B cell (primary cell): ENCODE measurements at regions not wholly inside any gene's neighbourhood (a gene's known extent, or its start where the extent isn't known, plus 50 kb on each side); places are given as distances from the start of the nearest gene placed in this dataset.

Source experiments
- ATAC-seq: fragments of 200-7000 bp; cut with Tn5 transposase; one replicate; pipeline ENCODE4 v1.10.0; 2021; ENCODE audit warnings: low read depth, mild to moderate bottlenecking, moderate number of reproducible peaks, moderate library complexity
- CTCF ChIA-PET: fragments of 350-600 bp; sonication (Branson Sonifier 250); formaldehyde crosslinking; loops from one replicate; lab custom pipeline; 2021; ENCODE audit warnings: antibody characterized with exemption, inconsistent platforms; lab: Charles Lee
- POLR2A ChIA-PET: fragments of 350-600 bp; sonication (Branson Sonifier 250); formaldehyde crosslinking; loops from one replicate; lab custom pipeline; 2021; ENCODE audit warnings: antibody characterized with exemption; lab: Charles Lee
- DNase-seq: peaks from one replicate; pipeline ENCODE4 v3.0.0; 2013
- H2AFZ ChIP-seq: 2 replicates; pipeline ENCODE4 v1.6.1; 2012; ENCODE audit warnings: mild to moderate bottlenecking, low read depth, low read length; ENCODE audit not compliant: insufficient read depth, poor library complexity, severe bottlenecking
- H3K27ac ChIP-seq, 2 donors: 1 replicate in 1 of 2; 2 replicates in 1 of 2; pipeline ENCODE4 v1.5.1; 2012 to 2013; ENCODE audit warnings: low read length in 2 of 2, mild to moderate bottlenecking in 2 of 2, moderate library complexity in 1 of 2
- H3K27me3 ChIP-seq, 4 experiments: fragments of 200-600 bp in 1 of 4; sonication (generic) in 1 of 4; replicated peaks in 1 of 4; 1 replicate in 2 of 4; 2 replicates in 2 of 4; pipeline versions ENCODE4 v1.6.1 to v1.7.0; 2013 to 2016; ENCODE audit warnings: low read length in 3 of 4, mild to moderate bottlenecking in 2 of 4, mixed read lengths in 1 of 4, moderate library complexity in 1 of 4; ENCODE audit not compliant: insufficient read depth in 4 of 4, control insufficient read depth in 3 of 4; ENCODE audit errors: control extremely low read depth in 1 of 4
- H3K36me3 ChIP-seq, 2 experiments: replicated peaks in 1 of 2; 1 replicate in 1 of 2; 2 replicates in 1 of 2; pipeline versions ENCODE4 v1.6.1 to v1.7.1; 2013; ENCODE audit warnings: low read length in 1 of 2; ENCODE audit not compliant: insufficient read depth in 2 of 2, control insufficient read depth in 1 of 2; ENCODE audit errors: control extremely low read depth in 1 of 2, extremely low read depth in 1 of 2
- H3K4me1 ChIP-seq, 2 donors: fragments of 200-600 bp in 1 of 2; sonication (generic) in 1 of 2; 1 replicate in 1 of 2; 2 replicates in 1 of 2; pipeline versions ENCODE4 v1.5.1 to v1.6.1; 2013 to 2017; ENCODE audit warnings: low read length in 2 of 2; ENCODE audit not compliant: control insufficient read depth in 2 of 2, insufficient read depth in 2 of 2
- H3K4me2 ChIP-seq: replicated peaks from 2 replicates; pipeline ENCODE3; 2012; ENCODE audit warnings: mild to moderate bottlenecking, low read depth, low read length; ENCODE audit not compliant: poor library complexity, severe bottlenecking
- H3K4me3 ChIP-seq, 5 experiments: fragments of 200-600 bp in 1 of 5; sonication (generic) in 1 of 5; 1 replicate in 3 of 5; 2 replicates in 2 of 5; pipeline versions ENCODE4 v1.5.1 to v1.7.0; 2011 to 2016; ENCODE audit warnings: low read length in 4 of 5, mild to moderate bottlenecking in 4 of 5, low read depth in 2 of 5, control low read depth in 1 of 5, moderate library complexity in 1 of 5; ENCODE audit not compliant: insufficient read depth in 1 of 5; ENCODE audit errors: control extremely low read depth in 1 of 5, extremely low read depth in 1 of 5
- H3K79me2 ChIP-seq: fragments of 200-600 bp; sonication (generic); one replicate; pipeline ENCODE4 v1.6.0; 2016; ENCODE audit warnings: low read length; ENCODE audit not compliant: control insufficient read depth, insufficient read depth
- H3K9ac ChIP-seq: fragments of 200-600 bp; sonication (generic); 2 replicates; pipeline ENCODE4 v1.6.1; 2017; ENCODE audit warnings: mild to moderate bottlenecking, low read length, moderate library complexity
- H3K9me3 ChIP-seq, 3 donors: one replicate each; pipeline versions ENCODE4 v1.6.1 to v1.7.1; 2013; ENCODE audit warnings: low read length in 2 of 3; ENCODE audit not compliant: control insufficient read depth in 2 of 3, insufficient read depth in 1 of 3; ENCODE audit errors: control extremely low read depth in 1 of 3
- H4K20me1 ChIP-seq: 2 replicates; pipeline ENCODE4 v1.6.0; 2012; ENCODE audit warnings: mild to moderate bottlenecking, low read length; ENCODE audit not compliant: insufficient read depth, control insufficient read depth, poor library complexity, severe bottlenecking
- H3K27ac Mint-ChIP-seq: one replicate; pipeline ENCODE4 v1.8.0; 2021; ENCODE audit warnings: mixed read lengths
- H3K27me3 Mint-ChIP-seq: one replicate; pipeline ENCODE4 v1.8.0; 2021; ENCODE audit warnings: mixed read lengths
- H3K4me1 Mint-ChIP-seq: one replicate; pipeline ENCODE4 v1.8.0; 2021; ENCODE audit warnings: mixed read lengths
- H3K4me3 Mint-ChIP-seq: one replicate; pipeline ENCODE4 v1.8.0; 2021; ENCODE audit warnings: mixed read lengths
- H3K9me3 Mint-ChIP-seq: one replicate; pipeline ENCODE4 v1.8.0; 2022; ENCODE audit warnings: mixed read lengths; ENCODE audit not compliant: insufficient read depth
- CTCF ChIP-seq: fragments of 200-600 bp; IDR thresholded peaks from one replicate; pipeline ENCODE4 v1.8.0; 2022; ENCODE audit warnings: antibody characterized with exemption, mild to moderate bottlenecking
- EZH2 ChIP-seq: IDR thresholded peaks from 2 replicates; pipeline ENCODE4 v1.6.1; 2012; ENCODE audit warnings: borderline replicate concordance, low read depth, mild to moderate bottlenecking, moderate library complexity, low read length; ENCODE audit not compliant: insufficient read depth, poor library complexity, severe bottlenecking
- WGBS: methylation state at CpG from one replicate; pipeline ENCODE4 v1.1.5; 2013; ENCODE audit warnings: missing lambda C conversion rate; ENCODE audit not compliant: insufficient coverage; 5-methylcytosine and 5-hydroxymethylcytosine counted together
- intact Hi-C: fragments of 100-400 bp; cut with micrococcal nuclease; formaldehyde crosslinking; loops from one replicate; pipeline ENCODE4 v1.10.0; 2022

DNA sequence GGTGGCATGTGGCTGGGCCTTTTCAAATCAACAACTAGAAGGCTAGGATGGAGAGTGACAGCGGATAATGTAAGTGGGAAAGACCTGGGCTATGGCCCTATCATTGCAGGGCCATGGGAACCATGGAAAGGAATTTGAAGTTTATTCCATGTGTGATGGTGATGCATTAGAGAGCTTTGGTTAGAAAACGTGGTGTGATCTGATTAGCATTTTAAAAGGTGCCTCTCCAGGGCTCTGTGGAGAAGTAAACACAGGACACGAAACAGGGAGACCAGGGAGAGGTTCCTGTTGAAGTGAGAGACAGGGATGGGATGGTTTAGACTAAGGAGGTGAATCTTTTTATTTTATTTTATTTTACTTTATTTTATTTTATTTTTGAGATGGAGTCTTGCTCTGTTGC, 749.5 kb downstream of the GATA3 start:
- Histone ChIP-seq H3K79me2 (no peaks in the 10 kb centered on the region), H3K27me3 (peaks cover 0 to 4% (median 0%) of the 10 kb centered on the region in 4 experiments), H3K27ac (no peak overlapping the region), H3K9ac (no peak overlapping the region), H2AFZ (no peak overlapping the region), H4K20me1 (no peaks in the 10 kb centered on the region), H3K4me3 (no peak overlapping the region), H3K4me2 (no peak overlapping the region), H3K36me3 (no peaks in the 10 kb centered on the region), H3K4me1 (no peaks in the 10 kb centered on the region), H3K9me3 (peaks cover 0 to 2% (median 0%) of the 10 kb centered on the region in 3 donors)
- Mint-ChIP-seq H3K4me1 (no peaks in the 10 kb centered on the region), H3K4me3 (no peak overlapping the region), H3K9me3 (no peaks in the 10 kb centered on the region), H3K27me3 (no peaks in the 10 kb centered on the region), H3K27ac (no peak overlapping the region)
- no peak for DNase-seq
- intact Hi-C loops: no loop called here
- ATAC-seq: no peak
- ChIA-PET POLR2A (no interaction called here), CTCF (no interaction called here)
- WGBS: 69% methylated on average over 2 of the region's 3 CpGs
- TF ChIP-seq CTCF (no peak), EZH2 (no peak)

GRCh38 chr10:8810677-8811076, 756.2 kb downstream of the GATA3 start:
- H3K36me3 ChIP-seq: no peaks in the 10 kb centered on the region
- H3K9me3 ChIP-seq: peaks cover 0 to 3% (median 0%) of the 10 kb centered on the region in 3 donors
- no peaks in the 10 kb centered on the region for H3K4me1 Mint-ChIP-seq
- H3K4me3 Mint-ChIP-seq: no peak overlapping the region
- no peak overlapping the region for H3K4me2 ChIP-seq
- DNase-seq (no peak), ATAC-seq (no peak)
- H3K9ac ChIP-seq: no peak overlapping the region
- H3K27ac ChIP-seq: no peak overlapping the region
- ChIA-PET POLR2A (no interaction called here), CTCF (no interaction called here)
- no peaks in the 10 kb centered on the region for H3K27me3 ChIP-seq
- TF ChIP-seq EZH2 (no peak), CTCF (no peak)
- no peaks in the 10 kb centered on the region for H4K20me1 ChIP-seq
- H3K4me1 ChIP-seq: no peaks in the 10 kb centered on the region
- H3K4me3 ChIP-seq: no peak overlapping the region
- intact Hi-C loops: no loop called here
- no peaks in the 10 kb centered on the region for H3K9me3 Mint-ChIP-seq
- no peak overlapping the region for H2AFZ ChIP-seq
- no peaks in the 10 kb centered on the region for H3K79me2 ChIP-seq
- H3K27me3 Mint-ChIP-seq: no peaks in the 10 kb centered on the region
- no peak overlapping the region for H3K27ac Mint-ChIP-seq
